Cerebellar cortex (tissue), 1 donor: ENCODE measurements at regions not wholly inside any gene's neighbourhood (a gene's known extent, or its start where the extent isn't known, plus 50 kb on each side); places are given as distances from the start of the nearest gene placed in this dataset.
"Not testable (repeated sequence)": the region's sequence is repeated elsewhere in the genome, so short reads cannot be mapped to it uniquely, and the experiment has no call there.

Experiments
- DNase-seq: peaks from one replicate; pipeline ENCODE4 v3.0.0-alpha.2; 2015; ENCODE audit warnings: low spot score

DNA sequence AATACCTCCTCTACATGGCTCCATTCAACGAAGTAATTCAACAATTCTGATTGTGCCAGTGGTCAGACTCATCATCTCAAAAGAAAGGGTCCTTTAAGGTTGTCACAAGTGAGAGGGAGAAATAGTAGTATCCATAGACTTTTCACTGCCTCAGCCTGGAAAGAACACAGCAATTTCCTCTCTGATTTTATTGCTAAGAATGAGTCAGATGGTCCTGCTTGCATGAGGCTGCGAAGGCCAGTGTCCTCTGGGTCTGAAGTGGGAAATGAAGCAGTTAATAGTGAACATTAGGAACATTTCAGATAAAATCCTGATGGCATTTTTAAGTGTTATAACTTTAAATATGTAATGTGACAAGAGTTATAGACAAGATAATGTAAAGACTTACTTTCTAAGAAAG, 979.0 kb downstream of the EFNA5 start:
- no peak for DNase-seq

DNA sequence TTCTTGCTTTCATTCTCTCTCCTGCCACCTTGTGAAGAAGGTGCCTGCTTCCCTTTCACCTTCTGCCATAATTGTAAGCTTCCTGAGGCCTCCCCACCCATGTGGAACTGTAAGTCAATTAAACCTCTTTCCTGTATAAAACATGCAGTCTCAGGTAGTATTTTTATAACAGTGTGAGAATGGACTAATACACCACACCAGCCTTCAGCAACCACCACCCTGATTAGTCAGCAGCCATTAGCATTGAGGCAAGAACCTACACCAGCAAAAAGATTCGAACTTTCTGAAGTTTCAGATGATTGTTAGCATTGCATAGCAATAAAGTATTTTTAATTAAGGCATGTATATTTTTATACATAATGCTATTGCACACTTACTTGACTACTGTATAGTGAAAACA, 980.2 kb downstream of the EFNA5 start:
- DNase-seq = no peak

DNA sequence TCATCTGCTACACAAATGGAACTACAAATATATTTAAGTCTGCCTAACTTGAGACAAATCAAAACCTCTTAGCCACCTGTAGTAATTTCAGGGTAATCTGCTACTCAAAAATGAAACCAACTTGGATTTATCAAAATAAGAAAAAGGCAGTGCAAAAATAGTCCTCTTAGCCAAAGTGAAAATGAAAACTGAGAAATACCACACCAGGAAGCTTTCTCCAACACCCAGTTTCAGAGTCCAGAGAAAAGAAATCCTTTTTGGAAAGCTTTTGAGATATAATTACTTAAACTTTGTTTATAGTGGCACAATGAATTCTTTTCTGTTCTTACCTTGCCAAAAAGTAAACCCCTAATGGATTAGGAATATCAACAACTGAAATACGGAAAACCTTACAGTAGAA, 990.4 kb downstream of the EFNA5 start:
- no peak for DNase-seq

DNA sequence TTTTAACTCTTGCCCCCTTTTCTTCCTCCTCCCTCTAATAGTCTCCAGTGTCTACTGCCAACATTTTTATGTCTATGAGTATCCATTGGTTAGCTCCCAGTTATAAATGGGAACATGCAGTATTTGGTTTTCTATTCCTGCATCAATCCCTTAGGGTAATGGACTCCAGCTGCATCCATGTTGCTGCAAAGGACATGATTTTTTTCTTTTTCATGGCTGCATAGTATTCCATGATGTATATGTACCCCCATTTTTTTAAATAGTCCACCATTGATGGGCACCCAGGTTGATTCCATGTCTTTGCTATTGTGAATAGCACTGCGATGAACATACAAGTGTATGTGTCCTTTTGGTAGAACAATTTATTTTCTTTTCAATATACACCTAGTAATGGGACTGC, 993.7 kb downstream of the EFNA5 start:
- no peak for DNase-seq

DNA sequence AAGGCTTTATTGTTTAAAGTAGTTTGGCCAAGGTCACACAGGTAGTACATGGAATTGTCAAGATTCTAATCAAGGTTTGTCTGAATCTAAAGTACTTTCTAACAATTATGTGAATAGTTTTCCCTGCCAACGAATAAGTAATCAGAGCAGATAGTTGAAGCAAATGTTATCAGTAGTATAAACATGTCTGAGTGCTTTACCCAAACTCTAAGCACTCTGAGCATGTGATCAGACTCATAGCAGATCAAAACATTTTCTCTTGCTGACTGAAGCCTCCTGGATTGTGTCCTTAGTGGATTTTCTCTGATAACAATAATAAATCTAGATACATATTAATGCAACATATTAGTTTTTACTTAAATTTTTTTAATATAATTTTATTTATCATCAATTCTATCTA, 995.0 kb downstream of the EFNA5 start:
- no peak for DNase-seq

DNA sequence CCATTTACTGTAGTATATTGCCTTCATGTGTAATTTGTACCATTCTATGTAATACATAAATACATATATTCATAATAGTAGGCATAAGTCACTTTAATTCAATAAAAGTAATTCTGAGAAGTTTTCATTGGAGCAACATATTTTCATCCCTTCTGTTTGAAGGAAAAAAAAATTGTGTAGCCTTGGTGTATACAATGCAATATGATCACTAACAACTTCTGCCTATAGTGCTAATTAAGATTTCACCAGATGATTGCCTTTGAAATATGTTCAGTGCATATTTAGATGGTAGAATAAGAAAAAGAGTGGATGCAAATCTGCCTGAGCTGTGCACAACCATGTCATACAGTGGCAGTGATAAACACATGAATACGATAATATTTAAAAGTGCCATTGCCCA, 996.8 kb downstream of the EFNA5 start:
- no peak for DNase-seq

DNA sequence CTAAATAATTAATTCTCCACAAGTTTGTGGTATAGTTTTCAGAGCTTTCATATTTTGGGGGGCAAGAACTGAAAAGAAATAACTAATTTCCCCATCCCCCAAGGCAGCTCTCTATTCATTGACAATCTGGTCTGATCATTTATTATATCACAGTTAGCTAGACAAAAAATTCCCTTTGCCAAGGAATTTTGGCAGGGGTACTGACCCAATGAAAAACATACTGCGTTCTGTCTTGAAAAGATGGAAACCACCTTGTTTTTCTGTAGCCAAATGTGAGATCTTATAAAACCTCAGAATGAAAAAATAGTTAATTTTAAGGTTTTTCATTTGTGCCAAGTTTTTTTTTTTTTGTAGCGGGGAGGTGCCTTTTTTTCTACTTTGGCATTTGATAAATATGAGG, 1008.9 kb downstream of the EFNA5 start:
- DNase-seq = no peak

DNA sequence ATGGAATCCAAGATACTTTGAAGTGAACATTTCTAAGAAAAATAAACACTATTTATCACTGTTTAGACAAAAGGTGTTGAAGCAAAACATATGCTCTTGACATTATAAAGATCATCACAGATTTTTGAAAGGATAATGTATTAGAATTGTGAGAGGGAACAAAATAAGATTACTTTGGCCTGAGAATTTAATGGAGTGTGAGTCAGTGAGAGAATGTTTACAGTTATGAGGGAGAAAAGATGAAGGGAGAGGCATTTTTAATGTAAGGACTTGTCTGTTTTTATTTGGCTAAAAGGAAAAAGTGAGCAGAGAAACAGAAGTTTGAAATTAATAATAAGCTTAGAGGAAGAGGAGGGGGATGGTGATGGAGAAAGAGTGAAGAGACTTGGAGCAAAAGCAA, 1010.1 kb downstream of the EFNA5 start:
- DNase-seq = no peak

DNA sequence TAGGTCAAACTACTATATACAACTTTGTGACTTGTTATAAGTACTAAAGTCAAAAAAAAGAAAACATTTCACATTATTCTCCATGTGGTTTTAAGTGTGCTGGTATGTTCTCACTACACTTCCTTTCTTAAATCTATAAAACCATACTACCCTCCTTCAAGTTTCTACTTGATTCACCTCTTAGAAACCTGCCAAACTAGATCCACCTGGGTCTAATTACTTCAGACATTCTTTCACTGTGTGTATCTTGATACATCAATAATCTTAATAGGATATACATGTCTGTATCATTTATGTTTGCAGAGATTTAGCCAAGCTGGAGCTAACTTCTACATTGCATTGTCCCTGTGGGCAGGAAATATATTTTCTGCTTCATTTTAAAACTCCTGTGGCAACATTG, 1012.6 kb downstream of the EFNA5 start:
- DNase-seq = no peak

DNA sequence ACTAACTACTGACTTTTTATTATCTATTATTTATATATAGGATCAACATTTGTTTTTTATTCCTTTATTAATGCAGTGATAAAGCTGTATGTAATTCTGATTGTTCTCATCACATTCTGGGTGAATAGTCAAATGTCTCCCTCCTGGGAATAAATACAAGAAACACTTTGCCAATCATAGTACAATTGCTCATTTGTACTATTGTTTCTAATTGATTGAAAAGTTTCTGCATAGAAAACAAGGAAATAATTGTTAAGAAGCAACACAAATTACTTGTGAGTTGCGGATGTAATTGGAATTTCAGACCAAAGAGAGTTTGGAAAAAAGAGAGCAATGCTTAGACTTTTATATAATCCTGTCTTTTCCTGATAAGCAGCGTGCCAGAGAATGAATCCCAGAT, 1013.9 kb downstream of the EFNA5 start:
- no peak for DNase-seq

DNA sequence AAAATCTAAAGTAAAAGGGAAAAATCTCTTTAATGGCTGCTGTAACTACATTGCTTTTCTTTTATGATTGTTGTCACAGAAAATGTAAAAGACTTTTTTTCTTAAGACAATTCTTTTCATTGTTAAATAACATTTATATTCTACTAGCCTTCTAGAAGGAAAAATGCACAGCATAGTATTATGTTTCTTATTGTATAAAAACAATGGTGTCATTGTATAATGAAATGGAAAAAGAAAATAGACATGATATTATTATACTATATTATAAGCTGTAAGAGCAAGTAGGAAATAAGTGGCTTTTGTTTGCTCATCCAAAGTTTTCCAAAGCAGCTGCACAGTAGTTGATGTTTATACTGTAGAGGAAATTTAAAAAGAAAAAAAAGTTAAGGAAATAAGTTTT, 1021.7 kb downstream of the EFNA5 start:
- no peak for DNase-seq

DNA sequence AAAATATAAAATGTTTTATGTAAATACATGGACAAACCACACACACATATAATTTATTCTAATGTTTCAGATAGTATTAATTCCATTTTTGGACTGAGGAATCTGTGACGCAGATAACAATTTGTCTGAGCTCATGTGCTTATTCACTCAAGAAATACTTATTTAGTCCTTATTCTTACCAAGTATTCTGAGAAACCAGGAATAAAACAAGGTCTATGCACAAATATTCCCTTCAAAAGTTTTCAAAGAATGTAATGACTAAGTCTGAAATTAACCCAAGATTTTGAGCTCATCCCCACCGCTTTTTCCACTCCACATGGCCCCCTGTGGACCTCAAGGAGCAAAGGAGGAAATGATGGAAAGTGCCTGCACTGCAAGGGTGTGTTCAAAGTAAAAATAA, 1022.3 kb downstream of the EFNA5 start:
- DNase-seq = no peak

DNA sequence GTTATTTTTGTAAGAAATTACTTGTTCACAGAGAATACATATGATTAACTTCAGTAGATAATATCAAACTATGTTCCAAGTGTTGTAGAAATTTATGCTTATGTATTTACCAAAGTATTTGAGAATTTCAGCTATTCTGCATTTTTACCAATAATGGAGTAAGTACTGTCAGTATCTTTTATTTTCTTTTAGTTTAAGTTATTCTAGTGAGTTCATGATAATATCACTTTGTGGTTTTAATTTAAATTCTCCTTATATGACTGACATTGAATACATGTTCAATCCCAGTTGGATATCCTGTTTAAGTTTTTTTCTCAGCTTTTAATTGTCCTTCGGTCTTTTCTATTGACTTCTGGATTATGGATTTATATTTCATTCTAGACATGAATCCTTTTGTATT, 1024.6 kb downstream of the EFNA5 start:
- no peak for DNase-seq

DNA sequence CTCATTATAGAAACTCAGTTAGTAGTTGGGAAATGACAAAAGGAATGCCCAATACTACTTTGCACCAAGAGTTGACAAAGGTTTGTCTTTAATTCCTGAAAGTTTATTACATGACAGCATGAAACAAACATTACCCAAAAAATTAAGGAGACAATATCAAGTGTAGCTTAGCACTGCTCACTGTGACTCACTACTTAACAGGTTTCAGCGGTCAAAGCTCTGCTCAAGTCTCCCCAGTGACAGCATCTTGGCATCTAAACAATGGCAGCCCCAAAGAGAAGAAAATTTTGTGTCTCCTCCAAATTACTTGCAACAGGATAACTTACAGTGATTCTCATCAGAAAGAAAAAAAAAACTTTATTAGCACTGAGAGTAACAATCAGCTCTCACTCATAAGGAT, 1030.2 kb downstream of the EFNA5 start:
- no peak for DNase-seq

DNA sequence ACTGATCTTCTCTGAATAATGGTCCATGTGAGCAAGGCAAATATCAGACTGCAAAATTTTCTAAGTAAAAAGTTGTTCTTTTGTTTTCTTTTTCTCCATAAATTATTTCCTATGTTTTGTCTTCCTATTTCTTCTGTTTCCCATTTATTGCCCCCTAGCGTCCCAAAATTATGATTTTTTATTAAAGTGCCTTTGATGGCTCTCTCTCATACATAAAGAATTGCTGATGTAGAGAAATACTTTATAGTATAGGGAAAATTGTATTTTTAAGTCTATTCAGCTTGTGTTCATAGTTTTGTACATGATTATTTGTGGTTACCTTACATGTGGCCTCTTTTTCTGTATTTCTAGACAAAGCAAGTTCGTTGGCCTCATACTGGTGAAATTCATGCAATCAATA, 1031.2 kb downstream of the EFNA5 start:
- no peak for DNase-seq

DNA sequence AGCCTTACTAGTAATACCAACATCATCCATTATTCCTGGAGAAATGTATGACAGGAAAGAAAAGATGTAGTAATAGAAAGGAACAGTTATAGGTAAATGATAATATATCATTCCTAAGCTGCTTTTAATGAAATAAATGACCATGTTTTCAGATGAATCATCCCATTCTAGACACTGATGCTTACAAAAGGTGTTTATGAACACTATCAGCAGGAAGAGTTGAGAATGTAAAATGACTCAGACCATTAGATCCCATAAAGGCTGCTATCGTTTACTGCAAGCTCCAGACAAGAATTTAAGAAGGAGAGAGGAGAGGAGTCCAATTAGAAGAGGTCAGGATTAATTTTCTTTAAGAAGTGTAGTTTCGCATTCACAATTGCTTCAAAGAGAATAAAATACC, 1033.5 kb downstream of the EFNA5 start:
- no peak for DNase-seq

DNA sequence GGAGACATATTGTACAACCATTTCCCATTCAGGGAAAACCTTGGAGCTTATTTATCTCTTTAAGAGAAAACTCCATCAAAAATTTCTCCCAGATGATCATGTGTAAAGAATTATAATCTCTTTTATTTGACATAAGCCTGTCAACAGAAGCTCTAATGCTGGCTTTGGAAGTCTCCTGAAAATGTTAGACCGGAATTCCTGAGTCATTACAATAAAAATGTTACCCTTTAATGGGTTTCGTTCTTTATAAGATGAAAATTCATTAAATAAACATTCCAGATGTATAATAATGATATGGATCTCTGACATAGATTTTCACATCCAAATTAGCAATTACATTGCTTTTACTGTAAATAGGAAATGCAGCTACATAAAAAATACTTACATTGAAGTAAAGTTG, 1036.4 kb downstream of the EFNA5 start:
- DNase-seq = no peak

DNA sequence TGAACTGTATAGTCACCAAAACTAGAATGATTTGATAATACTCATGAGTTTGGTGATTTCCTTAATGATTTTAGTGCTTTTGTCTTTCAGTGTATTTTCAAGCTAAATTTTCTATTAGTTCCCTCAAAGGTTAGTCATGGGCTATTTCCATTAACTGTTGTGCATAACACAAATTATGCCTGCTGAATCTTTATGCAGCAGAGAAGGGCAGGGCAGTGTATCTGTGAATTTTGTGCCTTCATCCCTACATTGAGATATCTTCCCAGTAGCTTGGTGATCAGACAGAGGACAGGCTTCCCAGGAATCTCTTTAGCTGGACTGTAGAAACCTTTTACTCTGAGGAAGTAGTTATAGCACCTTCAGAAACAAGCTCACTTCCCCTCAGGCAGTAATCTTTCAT, 1036.9 kb downstream of the EFNA5 start:
- DNase-seq = no peak

DNA sequence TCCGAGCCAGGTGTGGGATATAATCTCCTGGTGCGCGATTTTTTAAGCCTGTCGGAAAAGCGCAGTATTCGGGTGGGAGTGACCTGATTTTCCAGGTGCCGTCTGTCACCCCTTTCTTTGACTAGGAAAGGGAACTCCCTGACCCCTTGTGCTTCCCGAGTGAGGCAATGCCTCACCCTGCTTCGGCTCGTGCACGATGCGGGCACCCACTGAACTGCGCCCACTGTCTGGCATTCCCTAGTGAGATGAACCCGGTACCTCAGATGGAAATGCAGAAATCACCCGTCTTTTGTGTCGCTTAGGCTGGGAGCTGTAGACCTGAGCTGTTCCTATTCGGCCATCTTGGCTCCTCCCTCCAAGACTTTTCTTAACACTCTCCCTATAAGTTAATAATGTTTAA, 1042.3 kb downstream of the EFNA5 start:
- not testable (repeated sequence) for DNase-seq

DNA sequence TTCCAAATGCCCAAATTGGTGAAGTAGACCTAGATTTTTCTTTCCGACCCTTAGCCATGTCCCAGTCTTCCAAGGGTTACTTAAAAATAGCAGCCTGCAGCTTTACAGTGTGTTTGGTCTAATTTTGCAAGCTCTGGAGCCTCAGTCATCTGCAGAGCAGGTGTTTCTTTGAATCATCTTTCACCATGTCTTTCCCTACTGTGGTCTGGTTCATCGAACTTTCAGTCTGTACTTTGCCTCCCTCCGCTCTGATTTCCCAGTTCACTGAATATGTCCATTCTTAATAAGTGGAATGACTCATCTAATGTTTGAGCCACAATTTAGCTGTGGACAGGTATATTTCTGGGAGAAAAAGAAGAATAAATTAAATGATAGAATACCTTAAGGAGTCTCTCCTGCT, 1060.7 kb downstream of the EFNA5 start:
- DNase-seq = no peak

DNA sequence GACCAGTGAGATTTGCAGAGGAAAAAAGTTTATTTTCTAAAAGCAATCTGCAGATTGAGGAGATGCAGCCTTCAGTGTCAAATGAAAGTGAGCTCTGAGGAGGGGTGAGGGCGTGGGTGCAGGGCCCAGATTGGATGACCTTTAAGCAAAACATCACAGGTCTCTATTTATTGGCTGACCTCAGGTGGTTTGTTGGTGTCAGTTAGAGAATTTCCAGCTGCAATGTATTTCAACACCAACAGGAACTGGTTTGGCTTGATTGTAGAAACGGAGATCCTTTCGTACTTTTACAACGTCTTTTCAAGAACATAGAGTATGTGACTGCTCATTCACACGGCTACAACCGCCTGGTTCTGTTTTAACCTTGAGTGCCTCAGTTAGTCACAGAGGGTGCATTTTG, 1069.1 kb downstream of the EFNA5 start:
- no peak for DNase-seq

DNA sequence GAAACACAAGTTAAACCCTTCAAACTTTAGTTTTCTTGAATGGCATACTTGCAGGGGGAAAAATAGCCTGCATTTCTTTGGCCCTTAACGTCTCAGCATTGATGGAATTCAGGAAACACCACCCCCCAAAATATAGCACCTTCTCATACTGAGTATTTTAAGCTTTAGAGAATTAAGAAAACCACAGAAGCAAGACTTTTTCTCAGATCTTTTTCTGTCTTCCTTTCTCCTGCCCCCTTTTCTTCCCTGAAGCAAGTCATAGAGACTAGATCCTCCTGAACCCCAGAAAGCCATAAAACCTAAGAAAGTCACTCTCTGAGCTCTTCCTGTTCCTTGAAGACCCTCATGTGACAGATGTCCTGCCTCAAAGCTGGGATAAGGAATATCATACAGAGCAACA, 1069.9 kb downstream of the EFNA5 start:
- DNase-seq = no peak

DNA sequence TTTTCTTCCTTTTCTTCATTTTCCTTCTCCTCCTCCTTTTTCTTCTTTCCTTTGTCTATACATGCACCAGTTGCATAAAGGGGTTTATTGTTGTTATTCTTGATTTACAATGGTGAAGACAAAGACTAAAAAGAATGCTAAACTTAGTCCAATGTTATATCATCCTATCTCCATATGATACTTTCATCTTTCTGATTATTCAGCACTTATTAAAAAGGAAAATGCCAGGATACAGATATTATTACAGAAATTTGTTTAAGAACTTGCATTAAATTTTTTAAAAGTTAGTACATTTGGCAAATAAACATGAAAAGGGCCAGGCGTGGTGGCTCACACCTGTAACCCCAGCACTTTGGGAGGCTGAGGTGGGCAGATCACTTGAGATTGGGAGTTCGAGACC, 1074.9 kb downstream of the EFNA5 start:
- DNase-seq = no peak

DNA sequence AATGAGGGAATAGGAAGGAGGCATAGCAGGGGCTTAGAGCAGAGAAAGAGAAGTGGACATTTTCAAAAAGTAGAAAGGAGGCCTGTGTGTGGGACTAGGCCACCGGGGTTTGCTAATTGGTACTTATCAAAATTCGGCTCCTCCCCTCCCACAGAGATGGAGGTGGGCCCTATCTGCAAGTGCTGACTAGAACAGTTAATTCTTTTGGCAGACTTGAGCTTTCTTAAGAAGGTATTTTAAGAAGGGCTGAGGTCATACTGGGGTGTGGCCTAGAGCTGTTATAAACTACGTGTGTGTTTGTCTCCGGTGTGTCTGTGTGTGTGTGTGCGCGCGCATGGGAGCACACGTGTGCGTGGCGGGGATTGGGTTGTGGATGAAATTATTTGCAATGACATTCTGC, 1086.5 kb downstream of the EFNA5 start:
- no peak for DNase-seq

DNA sequence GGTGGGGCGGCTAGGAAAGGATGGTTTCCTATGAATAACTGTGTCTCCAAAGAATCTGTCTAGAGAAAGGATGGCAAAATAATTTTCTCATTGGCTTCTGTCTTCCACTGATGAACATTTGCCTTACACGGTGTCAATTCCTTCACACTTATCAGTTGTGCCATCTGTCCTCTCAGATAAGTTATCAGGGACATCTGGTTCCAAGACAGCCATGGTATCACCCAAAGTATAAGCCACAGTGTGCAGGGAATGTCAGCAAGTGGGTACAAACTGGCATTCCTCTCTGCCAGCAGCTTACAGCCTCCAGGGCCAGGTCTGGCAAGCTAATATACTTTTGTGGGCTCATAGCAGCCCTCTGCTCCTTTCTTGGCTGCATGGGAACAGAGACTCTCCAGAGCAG, 1092.0 kb downstream of the EFNA5 start:
- DNase-seq = no peak

DNA sequence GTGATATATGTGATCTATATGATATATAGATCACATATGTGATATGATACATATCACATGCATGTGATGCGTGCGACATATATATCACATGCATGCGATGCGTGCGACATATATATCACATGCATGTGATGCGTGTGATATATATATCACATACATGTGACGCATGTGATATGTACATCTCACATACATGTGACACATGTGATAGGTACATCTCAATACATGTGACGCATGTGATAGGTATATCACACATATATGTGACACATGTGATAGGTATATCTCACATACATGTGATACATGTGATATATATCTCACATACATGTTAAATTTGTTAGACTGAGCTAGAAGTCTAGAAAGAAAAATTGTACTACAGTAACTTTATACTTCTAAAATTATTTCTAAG, 1095.9 kb downstream of the EFNA5 start:
- DNase-seq = no peak
